HL-60 (cell line): ENCODE measurements at regions not wholly inside any gene's neighbourhood (a gene's known extent, or its start where the extent isn't known, plus 50 kb on each side); places are given as distances from the start of the nearest gene placed in this dataset.

Source experiments
- CTCF ChIP-seq: IDR thresholded peaks from one replicate; pipeline ENCODE4 v1.5.1; 2011; ENCODE audit warnings: low read length, control low read depth, inconsistent platforms; ENCODE audit not compliant: insufficient read depth
- GABPA ChIP-seq: IDR thresholded peaks from 2 replicates; pipeline ENCODE4 v1.6.1; 2012; ENCODE audit warnings: low read depth
- POLR2AphosphoS5 ChIP-seq: IDR thresholded peaks from 2 replicates; pipeline ENCODE4 v1.6.1; 2012; ENCODE audit warnings: low read depth
- SPI1 ChIP-seq: IDR thresholded peaks from 2 replicates; pipeline ENCODE4 v1.6.1; 2012; ENCODE audit warnings: low read depth, mild to moderate bottlenecking, borderline replicate concordance
- TF ChIP-seq, protein P1 (sequence below): IDR thresholded peaks from 2 replicates; pipeline ENCODE4 v1.6.1; 2012; ENCODE audit warnings: low read depth; ENCODE audit not compliant: insufficient replicate concordance

GRCh38 chr3:31399271-31399670, 133.5 kb upstream of the STT3B start:
- TF ChIP-seq, protein P1, sequence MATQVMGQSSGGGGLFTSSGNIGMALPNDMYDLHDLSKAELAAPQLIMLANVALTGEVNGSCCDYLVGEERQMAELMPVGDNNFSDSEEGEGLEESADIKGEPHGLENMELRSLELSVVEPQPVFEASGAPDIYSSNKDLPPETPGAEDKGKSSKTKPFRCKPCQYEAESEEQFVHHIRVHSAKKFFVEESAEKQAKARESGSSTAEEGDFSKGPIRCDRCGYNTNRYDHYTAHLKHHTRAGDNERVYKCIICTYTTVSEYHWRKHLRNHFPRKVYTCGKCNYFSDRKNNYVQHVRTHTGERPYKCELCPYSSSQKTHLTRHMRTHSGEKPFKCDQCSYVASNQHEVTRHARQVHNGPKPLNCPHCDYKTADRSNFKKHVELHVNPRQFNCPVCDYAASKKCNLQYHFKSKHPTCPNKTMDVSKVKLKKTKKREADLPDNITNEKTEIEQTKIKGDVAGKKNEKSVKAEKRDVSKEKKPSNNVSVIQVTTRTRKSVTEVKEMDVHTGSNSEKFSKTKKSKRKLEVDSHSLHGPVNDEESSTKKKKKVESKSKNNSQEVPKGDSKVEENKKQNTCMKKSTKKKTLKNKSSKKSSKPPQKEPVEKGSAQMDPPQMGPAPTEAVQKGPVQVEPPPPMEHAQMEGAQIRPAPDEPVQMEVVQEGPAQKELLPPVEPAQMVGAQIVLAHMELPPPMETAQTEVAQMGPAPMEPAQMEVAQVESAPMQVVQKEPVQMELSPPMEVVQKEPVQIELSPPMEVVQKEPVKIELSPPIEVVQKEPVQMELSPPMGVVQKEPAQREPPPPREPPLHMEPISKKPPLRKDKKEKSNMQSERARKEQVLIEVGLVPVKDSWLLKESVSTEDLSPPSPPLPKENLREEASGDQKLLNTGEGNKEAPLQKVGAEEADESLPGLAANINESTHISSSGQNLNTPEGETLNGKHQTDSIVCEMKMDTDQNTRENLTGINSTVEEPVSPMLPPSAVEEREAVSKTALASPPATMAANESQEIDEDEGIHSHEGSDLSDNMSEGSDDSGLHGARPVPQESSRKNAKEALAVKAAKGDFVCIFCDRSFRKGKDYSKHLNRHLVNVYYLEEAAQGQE, result no peak
- TF ChIP-seq CTCF (no peak), POLR2AphosphoS5 (no peak), SPI1 (peak; percentile 53; the same call in 1 of the 2 replicates), GABPA (no peak)
